NCI-H146 treated with DMSO at 0.1 percent for 48 hours (cell line): ENCODE measurements at regions not wholly inside any gene's neighbourhood (a gene's known extent, or its start where the extent isn't known, plus 50 kb on each side); places are given as distances from the start of the nearest gene placed in this dataset.
A peak's percentile ranks its signal among the peaks of the same experiment; 100 is the strongest.
"Not testable (repeated sequence)": the region's sequence is repeated elsewhere in the genome, so short reads cannot be mapped to it uniquely, and the experiment has no call there.

Experiments
- DNase-seq: peaks from one replicate; lab custom pipeline; 2025; ENCODE audit not compliant: unreplicated experiment; lab: John Stamatoyannopoulos, UW

DNA sequence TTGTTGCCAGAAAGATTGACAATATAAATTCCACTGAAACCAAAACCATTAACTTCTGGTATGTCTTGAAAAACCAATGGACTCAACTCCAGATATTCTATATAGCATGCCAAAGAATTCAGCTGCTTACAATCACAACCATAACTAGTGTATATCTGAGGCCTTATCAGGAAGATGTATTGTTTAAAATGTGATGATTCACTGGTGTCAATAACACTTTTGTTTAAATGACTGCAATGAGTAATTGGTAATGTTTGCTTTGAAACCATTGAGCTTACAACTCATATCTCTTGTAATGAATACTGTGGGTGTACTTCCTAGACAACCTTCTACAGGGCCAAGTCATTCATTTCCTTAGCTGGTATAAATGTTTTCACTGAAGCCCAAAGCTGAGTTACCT is 727.9 kb upstream of the KCND2 start:
- DNase-seq, result peak; percentile 31

GRCh38 chr7:119555788-119556187 is 717.2 kb upstream of the KCND2 start:
- DNase-seq, result no peak

- DNase-seq, result no peak
Observed at GRCh38 chr7:119556436-119556835, 716.5 kb upstream of the KCND2 start.

DNA sequence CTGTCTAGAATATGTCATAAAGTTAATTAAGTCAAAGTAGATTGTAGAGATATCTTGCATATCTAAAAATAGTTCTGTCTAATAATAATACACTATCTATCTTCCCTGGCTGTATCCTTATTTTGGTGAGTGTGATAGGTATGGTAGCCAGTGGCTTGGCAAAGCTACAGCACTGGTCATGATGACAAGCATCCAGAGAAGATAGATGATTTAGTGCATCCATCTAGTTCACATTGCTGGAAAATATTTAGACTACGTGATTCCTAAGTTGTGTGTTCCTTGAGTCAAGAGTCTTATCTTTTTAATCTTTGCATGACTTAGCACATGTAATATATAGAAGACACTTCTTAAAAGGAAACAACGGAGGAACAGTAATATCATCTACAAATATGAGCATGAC is 711.2 kb upstream of the KCND2 start:
- no peak for DNase-seq

DNA sequence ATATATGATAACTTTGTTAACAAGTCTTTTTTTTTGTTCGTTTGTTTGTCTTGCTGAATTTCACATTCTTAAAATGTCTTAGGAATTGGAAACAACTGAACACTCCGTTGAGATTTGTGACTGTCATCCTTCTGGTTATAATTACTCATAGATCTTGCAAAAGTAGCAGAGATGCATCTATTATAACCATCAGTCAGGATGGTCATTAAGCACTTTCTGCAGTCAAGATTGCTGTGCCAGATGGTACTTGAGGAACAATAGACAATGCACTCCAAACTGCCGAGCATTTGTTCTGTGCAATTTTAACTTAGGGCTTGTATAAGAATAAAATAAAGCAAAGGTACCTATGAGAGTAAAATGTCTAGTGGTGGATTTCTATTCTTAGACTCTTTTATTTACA is 710.1 kb upstream of the KCND2 start:
- DNase-seq, result no peak

DNA sequence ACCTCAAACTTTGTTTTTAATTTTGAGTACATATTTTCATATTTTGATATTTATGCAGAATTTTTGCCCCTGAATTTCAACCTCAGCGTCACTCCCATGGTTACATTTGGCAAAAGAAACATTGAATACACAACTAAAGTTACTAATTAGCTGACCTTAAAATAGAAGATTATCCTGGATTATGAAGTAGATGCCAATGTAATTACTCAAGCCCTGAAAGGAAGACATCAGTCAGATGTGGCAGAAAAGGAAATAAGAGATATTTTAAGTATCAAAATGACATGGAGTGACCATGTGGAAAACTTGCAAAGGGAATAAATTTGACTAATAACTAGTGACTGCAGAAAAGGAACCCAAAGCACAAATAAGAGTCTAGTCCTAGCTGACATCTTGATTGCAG is 701.3 kb upstream of the KCND2 start:
- DNase-seq, result no peak

DNA sequence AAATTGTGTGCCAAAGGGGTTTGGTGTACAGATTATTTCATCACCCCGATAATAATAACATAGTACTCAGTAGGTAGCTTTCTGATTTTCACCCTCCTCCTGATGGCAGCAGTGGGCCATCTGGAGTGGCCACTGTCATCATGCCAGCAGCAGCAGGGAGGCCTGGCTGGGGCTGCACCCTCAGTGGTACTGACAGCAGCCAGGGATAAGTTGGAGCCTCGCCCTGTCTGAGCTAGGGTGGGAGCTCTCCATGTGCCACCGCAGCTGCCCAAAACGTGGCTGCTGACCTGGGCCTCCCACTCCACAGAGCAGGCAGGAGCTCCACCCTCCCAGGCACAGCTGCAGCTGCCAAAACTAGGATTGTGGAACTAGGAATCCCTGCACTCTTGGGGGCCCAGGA is 700.8 kb upstream of the KCND2 start:
- DNase-seq, result no peak

GRCh38 chr7:119572541-119572940 is 700.4 kb upstream of the KCND2 start:
- DNase-seq, result no peak

DNA sequence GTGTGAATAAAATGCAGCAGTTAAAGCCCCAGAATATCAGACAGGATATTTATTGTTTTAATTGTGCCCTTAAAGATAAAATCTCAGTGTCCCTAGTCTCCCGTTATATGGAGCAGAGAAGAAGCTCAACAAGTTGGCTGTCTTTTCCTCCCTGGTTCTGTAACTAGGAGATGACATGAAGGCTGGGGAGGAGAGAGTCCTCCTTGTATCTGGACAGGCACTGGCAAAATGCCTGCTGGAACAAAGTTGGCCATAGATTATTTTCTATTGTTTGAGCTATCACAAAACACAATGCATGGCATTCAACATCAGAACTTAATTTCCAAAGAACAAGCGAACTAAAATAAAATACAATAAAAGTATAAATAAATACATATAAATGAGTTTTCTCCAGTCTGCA is 694.9 kb upstream of the KCND2 start:
- no peak for DNase-seq

DNA sequence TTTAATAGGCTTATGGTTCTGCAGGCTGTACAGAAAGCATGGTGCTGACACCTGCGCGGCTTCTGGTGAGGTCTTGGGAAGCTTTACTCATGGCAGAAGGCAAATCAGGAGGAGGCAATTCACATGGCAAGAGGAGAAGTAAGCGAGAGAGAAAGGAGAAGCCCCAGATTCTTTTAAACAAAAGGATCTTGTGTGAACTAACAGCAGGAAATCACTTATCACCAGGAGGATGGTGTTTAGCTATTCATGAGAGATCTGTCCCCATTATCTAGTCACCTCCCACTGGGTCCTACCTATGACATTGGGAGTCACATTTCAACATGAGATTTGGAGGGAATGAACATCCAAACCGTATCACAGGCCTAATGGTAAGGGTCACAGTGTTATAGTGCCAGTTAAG is 678.0 kb upstream of the KCND2 start:
- peak; percentile 69 for DNase-seq

- DNase-seq, result no peak
Observed at GRCh38 chr7:119596651-119597050, 676.3 kb upstream of the KCND2 start.

DNA sequence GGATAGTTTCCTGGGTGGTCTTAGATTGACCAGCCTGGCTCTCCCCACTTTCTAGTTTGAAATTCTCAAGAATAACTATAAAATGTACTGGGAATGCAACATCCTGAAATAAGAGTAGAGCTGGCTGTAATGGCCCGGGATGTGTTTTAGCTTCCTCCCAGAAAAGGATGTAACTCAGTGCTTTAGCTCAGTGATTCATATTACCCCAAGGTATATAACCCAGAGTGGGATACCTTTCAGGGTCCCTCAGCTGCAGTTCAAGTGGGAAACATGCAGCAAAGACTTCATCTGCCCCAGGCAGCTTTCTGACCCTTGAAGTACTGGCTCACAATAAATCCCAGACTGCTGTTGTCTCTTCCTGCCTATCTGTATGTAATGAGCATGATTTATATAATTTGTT is 666.7 kb upstream of the KCND2 start:
- DNase-seq, result no peak

DNA sequence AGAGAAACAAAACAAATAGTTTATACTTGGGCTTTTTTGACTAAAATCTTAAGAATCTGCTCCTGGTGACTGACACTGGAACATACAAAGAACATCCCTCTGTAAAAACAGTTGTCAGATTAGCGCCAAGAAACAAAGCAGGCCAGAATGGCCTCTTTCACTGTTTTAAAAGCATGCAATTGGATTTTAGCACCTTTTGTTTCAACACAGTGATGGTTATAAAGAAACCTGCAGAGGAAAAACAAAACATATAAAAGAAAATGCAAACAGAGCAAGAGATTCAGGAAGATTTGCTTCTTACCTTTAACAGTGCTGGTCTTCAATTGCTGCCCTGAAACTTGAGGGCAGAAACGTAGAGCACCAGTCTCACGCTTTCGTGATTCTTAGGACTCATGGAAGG is 652.2 kb upstream of the KCND2 start:
- DNase-seq, result no peak

DNA sequence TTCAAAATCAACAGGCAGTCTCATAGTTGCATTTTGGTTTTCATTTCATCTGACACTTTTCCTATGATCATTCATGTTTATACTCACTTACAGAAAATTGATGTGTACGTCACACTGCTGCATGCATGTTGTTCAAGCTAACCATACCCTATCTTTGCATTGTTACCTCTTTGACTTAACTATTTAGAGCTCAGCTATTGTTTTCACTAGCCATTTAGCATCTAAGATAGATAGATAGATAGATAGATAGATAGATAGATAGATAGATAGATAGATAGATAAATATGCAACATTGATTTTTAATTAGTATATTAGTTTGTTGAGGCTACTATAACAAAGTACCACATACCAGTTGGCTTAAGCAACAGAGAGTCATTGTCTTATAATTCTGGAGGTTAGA is 649.5 kb upstream of the KCND2 start:
- no peak for DNase-seq

DNA sequence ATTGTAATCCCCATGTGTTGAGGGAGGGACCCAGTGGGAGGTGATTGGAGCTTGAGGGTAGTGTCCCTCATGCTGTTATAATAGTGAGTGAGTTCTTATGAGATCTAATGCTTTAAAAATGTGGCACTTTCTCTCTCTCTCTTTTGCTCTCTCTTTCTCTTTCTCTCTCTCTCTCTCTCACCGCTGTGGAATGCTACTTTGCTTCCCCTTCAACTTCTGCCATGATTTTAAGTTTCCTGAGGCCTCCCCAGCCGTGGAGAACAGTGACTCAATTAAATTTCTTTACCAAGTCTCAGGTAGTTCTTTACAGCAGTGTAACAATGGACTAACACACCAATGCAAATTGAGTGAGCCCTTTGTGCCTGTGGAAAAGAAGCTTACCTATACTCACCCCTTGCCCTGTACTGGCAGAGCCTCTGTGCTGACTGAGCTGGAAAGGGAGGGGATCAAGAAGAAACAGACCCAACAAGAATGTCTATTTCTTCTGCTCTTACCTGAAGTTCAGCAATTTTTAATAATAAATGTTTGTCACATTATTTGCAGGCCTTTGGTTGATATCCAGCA is 642.5 kb upstream of the KCND2 start:
- DNase-seq, result no peak

DNA sequence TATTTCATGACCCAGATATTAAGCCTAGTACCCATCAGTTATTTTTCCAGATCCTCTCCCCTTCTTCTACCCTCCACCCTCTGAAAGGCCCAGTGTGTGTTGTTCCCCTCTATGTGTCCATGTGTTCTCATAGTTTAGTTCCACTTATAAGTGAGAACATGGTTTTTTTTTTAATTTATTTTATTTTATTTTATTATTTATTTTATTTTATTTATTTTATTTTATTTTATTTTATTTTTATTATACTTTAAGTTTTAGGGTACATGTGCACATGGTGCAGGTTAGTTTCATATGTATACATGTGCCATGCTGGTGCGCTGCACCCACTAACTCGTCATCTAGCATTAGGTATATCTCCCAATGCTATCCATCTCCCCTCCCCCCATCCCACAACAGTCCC is 639.2 kb upstream of the KCND2 start:
- not testable (repeated sequence) for DNase-seq

GRCh38 chr7:119640326-119640725 is 632.6 kb upstream of the KCND2 start:
- DNase-seq, result no peak

DNA sequence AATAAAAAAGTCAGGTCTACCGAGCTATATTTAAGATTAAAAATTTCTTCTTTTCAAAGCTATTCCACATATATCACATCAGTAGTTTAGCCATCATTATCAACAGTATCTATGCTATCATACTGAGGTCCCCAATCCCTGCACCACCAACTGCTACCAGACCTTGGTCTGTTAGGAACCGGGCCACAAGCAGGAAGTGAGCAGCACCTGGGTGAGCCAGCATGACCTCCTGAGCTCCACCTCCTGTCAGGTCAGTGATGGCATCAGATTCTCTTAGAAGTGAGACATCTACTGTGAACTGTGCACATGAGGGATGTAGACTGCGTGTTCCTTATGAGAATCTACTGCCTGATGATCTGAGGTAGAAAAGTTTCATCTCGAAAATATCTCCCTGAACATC is 632.1 kb upstream of the KCND2 start:
- DNase-seq, result no peak

GRCh38 chr7:119643558-119643957 is 629.4 kb upstream of the KCND2 start:
- no peak for DNase-seq

DNA sequence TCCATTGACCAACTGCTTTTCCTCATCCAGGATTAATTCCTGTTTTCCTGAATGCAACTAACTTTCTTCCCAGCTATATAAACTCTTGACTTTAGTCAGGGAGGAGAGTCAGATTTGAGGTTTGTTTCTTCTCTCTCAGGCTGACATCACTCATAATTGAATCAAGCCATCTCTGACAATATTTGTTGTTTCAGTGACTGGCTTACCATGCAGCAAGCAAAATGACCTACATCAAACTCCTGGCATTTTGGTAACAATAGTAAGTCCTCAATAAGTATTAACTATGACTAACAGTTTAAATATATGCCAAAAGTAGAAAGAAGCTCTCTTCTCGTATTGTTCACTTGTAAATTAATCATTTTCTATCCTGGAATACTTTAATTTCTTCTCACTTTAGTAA is 625.7 kb upstream of the KCND2 start:
- DNase-seq, result no peak

DNA sequence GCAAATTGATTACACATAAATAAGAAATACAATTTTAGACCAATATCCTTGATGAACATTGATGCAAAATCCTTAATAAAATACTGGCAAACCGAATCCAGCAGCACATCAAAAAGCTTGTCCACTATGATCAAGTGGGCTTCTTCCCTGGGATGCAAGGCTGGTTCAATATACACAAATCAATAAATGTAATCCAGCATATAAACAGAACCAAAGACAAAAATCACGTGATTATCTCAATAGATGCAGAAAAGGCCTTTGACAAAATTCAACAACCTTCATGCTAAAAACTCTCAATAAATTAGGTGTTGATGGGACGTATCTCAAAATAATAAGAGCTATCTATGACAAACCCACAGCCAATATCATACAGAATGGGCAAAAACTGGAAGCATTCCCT is 624.2 kb upstream of the KCND2 start:
- DNase-seq, result not testable (repeated sequence)

- DNase-seq, result no peak
Observed at GRCh38 chr7:119660080-119660479, 612.9 kb upstream of the KCND2 start.

- no peak for DNase-seq
Observed at GRCh38 chr7:119664601-119665000, 608.4 kb upstream of the KCND2 start.

- DNase-seq, result no peak
Observed at GRCh38 chr7:119665796-119666195, 607.2 kb upstream of the KCND2 start.
